Hindlimb muscle (tissue), 1 donor: ENCODE measurements at regions not wholly inside any gene's neighbourhood (a gene's known extent, or its start where the extent isn't known, plus 50 kb on each side); places are given as distances from the start of the nearest gene placed in this dataset.

Experiments
- DNase-seq: peaks from one replicate; pipeline ENCODE4 v3.0.0-alpha.2; 2013

DNA sequence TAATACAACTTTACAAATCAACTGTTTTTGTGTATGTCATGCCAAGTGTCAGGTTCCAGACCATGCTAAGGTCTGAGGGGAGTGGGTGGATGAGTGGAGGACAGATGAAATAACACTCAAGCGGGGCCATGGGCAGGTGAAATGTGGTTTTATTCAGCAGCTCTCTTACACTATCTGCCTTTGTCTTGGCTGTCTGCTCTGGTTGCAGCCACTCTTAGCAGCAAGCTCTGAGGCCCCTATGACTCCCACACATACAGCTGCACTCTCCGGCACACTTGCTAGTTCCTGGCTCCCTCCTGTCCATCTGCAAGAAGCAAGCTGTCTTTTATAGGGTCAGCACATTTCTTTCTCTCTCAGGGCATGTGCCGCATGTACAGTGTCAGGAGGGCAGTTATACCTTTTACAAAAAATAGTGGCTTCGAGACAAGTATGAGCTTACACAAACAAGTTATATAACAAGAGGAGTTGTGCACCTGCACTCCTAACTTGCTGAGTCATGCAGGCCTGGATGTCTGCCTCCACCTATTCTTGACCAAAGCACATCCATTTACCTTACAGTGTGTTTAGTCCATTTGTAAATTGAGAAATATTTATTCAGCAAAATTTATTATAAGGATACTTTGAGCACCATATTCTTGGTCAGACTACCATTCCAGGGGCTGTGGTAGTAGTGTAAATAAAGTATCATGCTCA is 683.7 kb upstream of the CBLB start:
- DNase-seq: no peak

- no peak for DNase-seq
Measured at GRCh38 chr3:106560451-106560966, 691.7 kb upstream of the CBLB start.

DNA sequence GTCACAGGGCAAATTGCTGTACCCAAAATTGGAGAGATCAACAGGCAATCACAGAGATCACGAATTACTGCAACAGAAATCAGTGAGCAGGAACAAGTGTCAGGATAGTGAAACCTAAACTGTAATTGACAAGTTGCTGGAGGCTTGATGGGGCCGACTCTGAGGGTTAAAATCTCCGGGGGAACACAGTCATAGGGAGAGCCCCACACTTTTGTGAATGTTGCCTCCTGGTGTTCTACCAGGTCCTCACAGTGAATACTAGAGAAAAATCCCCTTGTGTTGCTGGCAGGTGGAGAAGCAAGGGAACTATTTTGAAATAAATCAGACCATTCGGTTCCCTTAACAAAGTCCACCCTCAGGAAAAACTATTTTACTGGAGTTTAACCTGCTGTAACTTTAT is 697.5 kb upstream of the CBLB start:
- DNase-seq: no peak

GRCh38 chr3:106570426-106570825 is 701.6 kb upstream of the CBLB start:
- DNase-seq: no peak

DNA sequence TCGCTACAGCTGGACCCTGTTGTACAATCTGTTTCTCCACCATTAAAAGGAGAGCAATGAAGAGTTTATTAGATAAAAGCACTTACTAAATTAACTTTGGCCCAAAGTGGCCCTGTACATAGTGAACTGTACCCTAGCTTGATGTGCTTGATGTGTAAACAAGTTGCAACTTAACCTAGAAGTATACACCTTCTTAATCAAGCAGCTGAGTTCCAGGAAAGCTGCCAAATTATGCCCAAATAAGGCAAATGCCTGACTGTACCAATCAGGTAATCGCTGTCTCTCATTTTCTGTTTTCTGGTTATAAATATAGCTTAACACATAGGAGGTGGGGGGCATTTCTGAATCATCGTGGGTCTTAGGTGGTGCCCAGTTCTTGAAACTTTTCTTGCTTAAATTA is 704.8 kb upstream of the CBLB start:
- DNase-seq: no peak

- no peak for DNase-seq
Measured at GRCh38 chr3:106575029-106575428, 706.2 kb upstream of the CBLB start.

- DNase-seq: no peak
Measured at GRCh38 chr3:106577241-106577640, 708.4 kb upstream of the CBLB start.

GRCh38 chr3:106578911-106579310 is 710.1 kb upstream of the CBLB start:
- no peak for DNase-seq

- no peak for DNase-seq
Measured at GRCh38 chr3:106582151-106582550, 713.3 kb upstream of the CBLB start.

DNA sequence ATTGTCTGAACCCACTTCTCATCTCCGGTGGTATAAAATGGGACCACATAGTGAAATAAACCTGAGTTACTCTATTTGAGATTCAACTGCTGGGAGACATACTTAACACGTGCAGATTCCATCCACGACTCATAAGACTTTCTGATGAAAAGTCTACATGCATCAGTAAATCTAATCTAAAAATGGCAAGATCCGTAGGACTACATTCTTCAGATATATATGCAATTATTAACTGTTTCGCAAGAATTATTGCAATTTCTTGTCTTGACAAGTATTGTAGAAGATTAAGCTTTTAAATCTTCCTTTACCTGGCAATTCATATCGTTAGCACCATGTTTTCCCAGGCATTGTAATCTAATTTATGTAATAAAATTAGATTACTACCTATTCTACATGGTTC is 718.7 kb upstream of the CBLB start:
- no peak for DNase-seq

DNA sequence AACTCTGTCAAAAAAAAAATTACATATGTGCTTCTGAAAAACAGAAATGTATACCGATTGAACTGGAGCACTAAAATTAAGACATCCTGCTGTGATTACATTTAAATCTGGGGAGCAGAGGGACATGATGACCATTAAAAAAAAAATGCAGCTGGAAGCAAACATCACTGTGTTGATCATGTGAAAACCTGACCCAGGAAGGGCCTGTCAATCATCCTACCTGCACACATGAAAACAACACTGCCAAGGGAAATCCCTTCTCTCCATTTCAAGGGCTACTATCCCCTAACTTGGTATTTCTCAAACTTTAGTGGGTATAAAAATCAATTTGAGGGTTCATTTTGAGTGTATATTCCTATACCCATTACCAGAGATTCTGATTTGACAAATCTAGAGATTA is 719.9 kb upstream of the CBLB start:
- DNase-seq: no peak

GRCh38 chr3:106589311-106589942 is 720.6 kb upstream of the CBLB start:
- DNase-seq: no peak

DNA sequence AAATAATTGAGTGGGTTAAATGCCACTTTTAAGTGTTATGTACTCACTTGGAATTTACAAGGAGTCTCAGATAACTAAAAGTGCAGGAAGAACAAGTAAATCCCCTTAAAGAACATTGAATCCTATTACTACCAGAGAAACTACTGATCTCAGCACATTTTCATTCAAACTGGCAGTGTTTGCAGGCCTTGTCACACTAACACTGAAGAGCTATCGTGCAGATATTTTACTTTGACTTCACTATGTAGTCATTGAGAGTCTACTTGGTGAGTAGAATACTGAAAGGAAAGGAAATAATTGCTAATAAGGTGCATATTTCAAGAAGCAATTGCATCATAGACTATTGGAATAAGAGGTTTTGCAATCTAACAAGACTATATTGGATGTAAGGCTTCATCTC is 721.4 kb upstream of the CBLB start:
- no peak for DNase-seq

GRCh38 chr3:106593381-106593780 is 724.6 kb upstream of the CBLB start:
- DNase-seq: no peak

- peak; percentile 90 for DNase-seq
Measured at GRCh38 chr3:106609666-106610301, 741.0 kb upstream of the CBLB start.

GRCh38 chr3:106610362-106610959 is 741.6 kb upstream of the CBLB start:
- no peak for DNase-seq

DNA sequence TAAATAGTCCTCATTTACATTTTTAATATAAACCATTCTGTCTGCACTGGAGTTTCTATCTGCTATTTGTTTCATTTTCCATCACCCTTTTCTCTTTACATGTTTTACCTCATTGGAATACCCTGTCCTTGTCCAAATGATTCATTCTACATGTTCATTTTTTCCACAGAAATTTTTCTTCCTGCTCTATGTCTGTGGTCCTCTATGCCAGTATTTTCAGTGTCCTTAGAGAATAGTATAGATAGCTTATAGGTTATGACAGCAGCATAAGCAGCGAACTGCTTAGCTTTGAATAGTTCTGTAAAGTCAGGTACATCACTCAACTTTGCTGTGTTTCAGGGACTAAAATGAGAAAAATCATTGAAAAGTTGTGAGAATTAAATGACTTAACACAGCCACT is 742.3 kb upstream of the CBLB start:
- DNase-seq: no peak

DNA sequence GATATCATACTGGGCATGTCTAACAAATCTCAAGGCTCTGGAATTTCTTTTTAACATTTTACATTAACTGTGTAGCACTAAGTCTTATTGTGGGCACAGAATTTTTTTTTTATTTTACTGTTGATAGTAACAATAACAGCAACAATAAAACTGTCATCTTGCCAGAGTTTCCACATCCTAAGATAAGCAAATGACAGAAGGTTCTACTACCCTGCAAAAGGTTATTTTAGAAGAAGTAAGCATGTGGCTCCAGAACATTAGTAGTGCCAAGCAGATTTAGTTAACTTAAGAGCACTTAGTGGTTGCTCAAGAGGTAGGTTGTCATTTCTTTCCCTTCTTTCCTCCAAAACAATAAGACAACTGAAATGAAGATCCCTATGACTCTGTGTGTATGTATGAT is 743.0 kb upstream of the CBLB start:
- no peak for DNase-seq

DNA sequence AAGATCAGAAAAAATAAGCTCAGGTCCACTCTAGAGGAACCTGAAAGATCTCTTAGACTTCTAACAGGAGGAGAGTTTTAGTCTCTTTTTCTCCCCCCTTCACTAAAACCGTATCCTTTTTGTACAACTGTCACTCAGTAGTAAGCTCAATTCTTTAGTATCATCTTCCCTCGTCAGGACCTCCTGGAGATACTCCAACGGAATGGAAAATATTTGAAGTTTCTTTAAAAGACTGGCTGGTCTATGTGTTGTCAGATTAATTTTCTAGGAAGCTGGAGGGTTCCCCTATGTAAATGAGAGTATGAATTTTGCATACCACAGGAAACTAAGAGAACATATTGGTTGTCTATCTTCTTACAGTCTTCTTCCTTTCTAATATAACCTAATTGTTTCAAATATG is 747.7 kb upstream of the CBLB start:
- no peak for DNase-seq

DNA sequence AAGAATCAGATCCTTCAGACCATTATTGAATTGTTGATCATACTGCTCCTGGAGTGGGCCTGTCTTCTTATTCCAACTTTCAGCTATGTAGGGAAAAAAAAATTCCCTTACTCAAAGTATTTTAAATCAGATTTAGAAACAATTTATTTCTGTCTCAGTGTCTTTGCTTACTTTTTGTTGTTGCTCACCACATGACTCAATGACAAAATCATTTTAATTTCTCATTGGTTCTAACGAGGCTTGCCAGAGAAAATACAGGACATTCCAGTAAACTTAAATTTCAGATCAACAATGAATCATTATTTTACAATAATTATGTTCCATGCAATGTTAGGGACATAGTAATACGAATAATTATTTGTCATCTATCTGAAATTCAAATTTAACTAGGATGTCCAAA is 748.5 kb upstream of the CBLB start:
- DNase-seq: no peak

DNA sequence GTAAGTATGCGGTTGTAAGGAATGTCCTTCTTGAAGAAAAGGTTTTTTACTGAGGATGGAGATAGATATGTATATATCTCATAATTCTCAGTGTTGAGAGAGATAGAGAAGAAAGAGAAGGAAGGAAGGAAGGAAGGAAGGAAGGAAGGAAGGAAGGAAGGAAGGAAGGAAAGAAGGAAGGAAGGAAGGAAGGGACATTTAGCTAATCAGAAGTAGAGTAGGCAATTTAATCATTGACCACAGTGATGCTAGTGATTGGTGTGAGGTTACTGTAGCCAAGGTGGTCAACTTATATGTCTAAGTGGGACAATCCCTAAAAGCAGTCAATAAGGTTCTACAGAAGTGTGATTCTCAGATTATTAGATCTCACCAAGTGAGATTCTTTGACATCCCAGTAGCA is 751.8 kb upstream of the CBLB start:
- no peak for DNase-seq

- no peak for DNase-seq
Measured at GRCh38 chr3:106624154-106624553, 753.1 kb upstream of the CCDC54 start.

DNA sequence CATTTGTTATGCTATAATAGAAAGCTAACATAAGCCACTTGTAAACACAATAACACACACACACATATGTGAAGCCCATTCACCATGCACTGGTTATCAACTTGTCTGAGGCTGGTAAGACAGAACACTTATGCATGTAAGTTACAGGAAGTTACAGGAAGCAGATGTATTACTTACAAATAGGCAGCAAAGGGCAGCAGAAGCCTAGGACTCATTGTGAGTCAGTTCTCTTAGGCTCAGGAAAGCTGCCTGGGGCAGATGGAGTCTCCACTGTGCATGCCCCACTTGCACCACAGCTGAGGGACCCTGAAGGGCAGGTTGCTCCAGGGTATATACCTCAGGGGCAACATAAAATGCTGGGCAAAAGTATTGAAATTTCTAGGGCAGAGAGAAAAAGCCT is 748.8 kb upstream of the CCDC54 start:
- DNase-seq: no peak
